Ovary (tissue), 7 donors: ENCODE measurements at regions not wholly inside any gene's neighbourhood (a gene's known extent, or its start where the extent isn't known, plus 50 kb on each side); places are given as distances from the start of the nearest gene placed in this dataset.

Source experiments
- DNase-seq, 5 donors: peaks; one replicate each; pipeline ENCODE4 v3.0.0-alpha.2; 2019 to 2020
- H3K27ac ChIP-seq, 2 donors: fragments of 200-600 bp; one replicate each; pipeline versions ENCODE4 v1.5.1 to v1.8.0; 2019 to 2022
- H3K27me3 ChIP-seq: fragments of 200-600 bp; one replicate; pipeline ENCODE4 v1.8.0; 2022
- H3K36me3 ChIP-seq: fragments of 200-600 bp; sonication (generic); one replicate; pipeline ENCODE4 v1.5.1; 2019
- H3K4me1 ChIP-seq: one replicate; pipeline ENCODE4 v1.8.1; 2013; ENCODE audit warnings: mild to moderate bottlenecking, moderate library complexity; ENCODE audit not compliant: insufficient read depth
- H3K4me3 ChIP-seq: fragments of 200-600 bp; sonication (generic); one replicate; pipeline ENCODE4 v1.5.1; 2017
- H3K9me3 ChIP-seq, 2 donors: fragments of 200-600 bp in 1 of 2; sonication (generic) in 1 of 2; one replicate each; pipeline versions ENCODE4 v1.5.1 to v1.8.1; 2013 to 2019; ENCODE audit warnings: mild to moderate bottlenecking in 1 of 2, moderate library complexity in 1 of 2
- CTCF ChIP-seq, 3 donors: fragments of 450-650 bp in 2 of 3; fragments of 200-600 bp in 1 of 3; IDR thresholded peaks; one replicate each; pipeline versions ENCODE4 v1.5.1 to v1.8.0; 2016 to 2022; ENCODE audit warnings: antibody characterized with exemption in 3 of 3, mild to moderate bottlenecking in 1 of 3
- EP300 ChIP-seq: sonication (generic); formaldehyde crosslinking; IDR thresholded peaks from one replicate; pipeline ENCODE4 v1.6.1; 2017; ENCODE audit warnings: antibody characterized with exemption
- POLR2A ChIP-seq: fragments of 450-650 bp; IDR thresholded peaks from one replicate; pipeline ENCODE4 v1.6.1; 2017; ENCODE audit warnings: antibody characterized with exemption, mild to moderate bottlenecking, moderate library complexity
- WGBS, 3 donors: extraction: QIAGEN DNeasy Blood & Tissue Kit in 1 of 3; methylation state at CpG; one replicate each; pipeline versions ENCODE4 v1.1.5 to v1.1.7; 2013 to 2017; 5-methylcytosine and 5-hydroxymethylcytosine counted together
- intact Hi-C, 4 donors: fragments of 100-400 bp; cut with DNase I; formaldehyde crosslinking; loops; one replicate each; pipeline versions ENCODE4 v1.11.0 to v1.15.1; 2022 to 2023
- donor health status: DM: no; HTN: no; CAD: no; lungs with moderate emphysema.
- donor health status: DM: no; HTN: no; CAD: no.
- donor health status: Bipolar disorder and iron deficiency.
- donor health status: DM: no; HTN: no; CAD: no.
- donor health status: DM: yes; HTN: yes; CAD: no.

- no peaks in the 10 kb centered on the region for H3K9me3 ChIP-seq
- H3K27me3 ChIP-seq = no peaks in the 10 kb centered on the region
- no peak for TF ChIP-seq EP300
- TF ChIP-seq CTCF (IDR thresholded peaks at IDR 0.05) = no peak
- H3K27ac ChIP-seq = no peak overlapping the region
- no peak for DNase-seq
- 94 to 95% (median 95%) methylated on average over 4 of the region's 4 CpGs for WGBS, 3 donors
- intact Hi-C loops = loop anchor here in 2 of 4 donors (10.0 kb wide), 1 partner anchor 68 kb away; the partner anchor contains the start of gene LARP1 (in 2 of the 2)
- H3K36me3 ChIP-seq = no peaks in the 10 kb centered on the region
- peaks cover 3% of the 10 kb centered on the region for H3K4me1 ChIP-seq
- H3K4me3 ChIP-seq = no peak overlapping the region
Observed at GRCh38 chr5:154686490-154686889, 68.7 kb upstream of the LARP1 start.

DNA sequence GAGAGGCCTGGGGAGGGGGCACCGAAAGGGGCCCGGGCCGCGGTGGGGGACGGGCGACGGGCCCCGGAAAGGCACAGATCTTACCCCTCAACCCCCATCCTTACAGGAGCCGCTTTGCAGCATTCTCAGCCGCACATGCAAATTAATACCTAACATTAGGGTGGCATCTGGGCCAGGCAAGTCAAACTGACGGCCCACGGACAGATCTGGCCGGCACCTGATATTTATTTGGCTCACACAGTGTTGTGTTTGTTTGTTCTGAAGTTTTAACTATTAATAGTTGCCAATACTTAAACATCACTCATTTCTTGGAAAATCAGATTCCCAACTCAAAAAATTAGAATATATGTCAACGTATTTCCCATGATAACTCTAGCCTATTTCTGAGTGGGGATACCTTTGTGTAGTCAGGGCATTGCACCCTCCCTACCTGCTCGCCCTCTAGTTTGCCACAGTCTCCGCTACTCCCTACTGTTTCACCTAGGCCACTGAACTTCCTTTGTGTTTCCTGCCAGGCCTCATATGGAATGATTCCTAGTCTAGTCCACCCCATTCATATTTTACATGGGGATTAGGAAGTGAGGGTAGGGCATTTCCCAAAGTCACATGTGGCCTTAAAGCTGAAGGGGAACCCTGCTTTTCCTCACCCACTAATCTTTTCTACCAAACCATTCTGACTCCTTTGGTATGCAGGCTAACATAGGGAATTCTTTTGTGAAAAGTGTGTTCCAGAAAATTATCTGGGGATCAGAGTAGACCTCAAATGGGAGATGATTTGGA lies 71.9 kb upstream of the LARP1 start:
- Histone ChIP-seq H3K27me3 (no peaks in the 10 kb centered on the region), H3K9me3 (no peaks in the 10 kb centered on the region), H3K36me3 (no peaks in the 10 kb centered on the region), H3K4me1 (no peaks in the 10 kb centered on the region), H3K27ac (no peak overlapping the region), H3K4me3 (peak overlapping the region; percentile 37)
- no peak for DNase-seq
- 14 to 18% (median 15%) methylated on average over 16 of the region's 16 CpGs for WGBS, 3 donors
- TF ChIP-seq EP300 (no peak), POLR2A (no peak), CTCF (IDR thresholded peaks at IDR 0.05) (no peak)
- intact Hi-C loops = loop anchor here in 2 of 4 donors (10.0 kb wide), 1 partner anchor 72 kb away; the partner anchor contains the start of gene LARP1 (in 2 of the 2)

- Histone ChIP-seq H3K27me3 (no peaks in the 10 kb centered on the region), H3K4me1 (no peaks in the 10 kb centered on the region), H3K27ac (no peak overlapping the region), H3K36me3 (no peaks in the 10 kb centered on the region), H3K9me3 (no peaks in the 10 kb centered on the region), H3K4me3 (no peak overlapping the region)
- intact Hi-C loops = no loop called here
- no peak for TF ChIP-seq CTCF (IDR thresholded peaks at IDR 0.05)
- no peak for TF ChIP-seq EP300
- TF ChIP-seq POLR2A = no peak
- 82 to 84% (median 83%) methylated on average over 4 of the region's 4 CpGs for WGBS, 3 donors
- DNase-seq = no peak
Observed at GRCh38 chr5:154679501-154679900, 75.7 kb upstream of the LARP1 start.

- TF ChIP-seq POLR2A = no peak
- no peak for TF ChIP-seq EP300
- no peak for TF ChIP-seq CTCF (IDR thresholded peaks at IDR 0.05)
- no peaks in the 10 kb centered on the region for H3K4me1 ChIP-seq
- WGBS, 3 donors = 9 to 30% (median 10%) methylated on average over 2 of the region's 2 CpGs
- no peak overlapping the region for H3K4me3 ChIP-seq
- intact Hi-C loops = no loop called here
- no peak overlapping the region for H3K27ac ChIP-seq
- no peaks in the 10 kb centered on the region for H3K36me3 ChIP-seq
- H3K27me3 ChIP-seq = no peaks in the 10 kb centered on the region
- no peaks in the 10 kb centered on the region for H3K9me3 ChIP-seq
- no peak for DNase-seq
Observed at GRCh38 chr5:154677921-154678320, 77.3 kb upstream of the LARP1 start.
